HG02852 (cell line): ENCODE measurements at regions not wholly inside any gene's neighbourhood (a gene's known extent, or its start where the extent isn't known, plus 50 kb on each side); places are given as distances from the start of the nearest gene placed in this dataset.
"Not testable (repeated sequence)": the region's sequence is repeated elsewhere in the genome, so short reads cannot be mapped to it uniquely, and the experiment has no call there.

Experiments used
- ATAC-seq: cut with Tn5 transposase; IDR thresholded peaks from one replicate; pipeline ENCODE4 v1.9.1; 2021; ENCODE audit warnings: mild to moderate bottlenecking, moderate library complexity; ENCODE audit not compliant: unreplicated experiment

- not testable (repeated sequence) for ATAC-seq
These were observed 60.5 kb downstream of the AREG start for GRCh38 chr4:74505355-74505978.

DNA sequence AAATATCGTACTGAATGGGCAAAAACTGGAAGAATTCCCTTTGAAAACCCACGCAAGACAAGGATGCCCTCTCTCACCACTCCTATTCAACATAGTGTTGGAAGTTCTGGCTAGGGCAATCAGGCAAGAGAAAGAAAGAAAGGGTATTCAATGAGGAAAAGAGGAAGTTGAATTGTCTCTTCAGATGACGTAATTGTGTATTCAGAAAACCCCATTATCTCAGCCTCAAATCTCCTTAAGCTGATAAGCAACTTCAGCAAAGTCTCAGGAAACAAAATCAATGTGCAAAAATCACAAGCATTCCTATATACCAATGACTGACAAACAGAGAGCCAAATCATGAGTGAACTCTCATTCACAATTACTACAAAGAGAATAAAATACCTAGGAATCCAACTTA is 64.4 kb downstream of the AREG start:
- not testable (repeated sequence) for ATAC-seq

DNA sequence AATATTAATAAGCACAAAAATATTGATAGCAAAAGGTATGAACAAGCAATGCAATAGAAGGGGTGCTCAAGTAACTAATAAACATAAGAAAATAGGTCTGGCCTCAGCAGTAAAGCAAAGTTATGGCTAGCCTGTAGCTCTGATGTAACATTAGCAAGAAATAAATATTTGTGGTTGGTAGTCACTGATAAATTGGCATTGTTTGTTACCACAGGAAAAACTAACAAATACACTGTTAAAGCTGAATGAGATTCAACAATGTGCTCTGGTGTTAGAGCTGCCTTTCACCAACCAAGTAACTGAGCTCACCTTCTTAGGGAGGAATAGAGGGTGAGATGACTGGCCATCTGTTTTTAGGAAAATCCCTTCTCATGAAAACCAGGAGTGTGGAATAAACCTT is 71.4 kb downstream of the AREG start:
- ATAC-seq = no peak

- no peak for ATAC-seq
These were observed 73.1 kb downstream of the AREG start for GRCh38 chr4:74517996-74518395.

- ATAC-seq = no peak
These were observed 77.5 kb downstream of the AREG start for GRCh38 chr4:74522251-74522991.

- no peak for ATAC-seq
These were observed 78.2 kb downstream of the AREG start for GRCh38 chr4:74523096-74523495.

DNA sequence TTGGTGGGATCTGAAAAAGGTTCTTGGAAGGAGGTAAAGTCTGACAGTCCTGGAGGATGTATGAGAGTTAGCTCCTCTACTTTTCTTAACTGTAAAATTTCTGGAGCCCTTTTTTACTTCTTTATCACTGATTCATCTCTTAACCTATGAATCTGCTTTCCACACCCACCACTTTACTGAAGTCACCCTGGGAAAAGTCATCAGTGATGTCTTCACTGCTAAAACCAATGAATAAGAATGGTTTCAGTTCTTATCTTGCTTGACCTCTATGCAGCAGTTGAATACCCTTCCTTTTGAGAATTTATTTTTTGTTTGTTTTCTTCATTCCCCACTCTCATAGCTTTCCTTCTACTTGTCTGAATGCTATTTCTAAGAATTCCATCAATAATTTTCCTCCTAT is 80.0 kb downstream of the AREG start:
- no peak for ATAC-seq

- ATAC-seq = no peak
These were observed 82.1 kb downstream of the AREG start for GRCh38 chr4:74527049-74527448.

DNA sequence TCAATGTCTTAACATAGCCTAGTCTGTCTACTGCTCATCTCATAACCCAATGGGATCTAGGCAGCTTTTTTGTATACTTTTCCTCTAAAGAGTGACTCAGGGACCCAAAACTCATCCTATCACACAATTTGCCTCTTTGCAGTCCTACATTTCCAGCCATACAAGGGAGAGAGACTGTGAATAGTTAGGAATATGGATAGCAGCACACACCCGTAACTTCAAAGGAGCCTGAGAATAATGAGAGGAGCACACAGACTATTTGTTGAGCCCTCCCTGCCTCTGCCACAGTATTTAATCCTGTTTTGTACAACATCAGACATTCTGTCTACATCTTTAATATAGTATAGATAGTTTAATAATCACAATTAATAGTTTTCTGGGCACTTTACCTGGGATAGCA is 83.2 kb downstream of the AREG start:
- ATAC-seq = no peak

- ATAC-seq = no peak
These were observed 84.5 kb downstream of the AREG start for GRCh38 chr4:74529284-74530041.

GRCh38 chr4:74531963-74532794 is 87.2 kb downstream of the AREG start:
- ATAC-seq = peak; percentile 91

- ATAC-seq = no peak
These were observed 89.2 kb downstream of the AREG start for GRCh38 chr4:74534121-74534520.

DNA sequence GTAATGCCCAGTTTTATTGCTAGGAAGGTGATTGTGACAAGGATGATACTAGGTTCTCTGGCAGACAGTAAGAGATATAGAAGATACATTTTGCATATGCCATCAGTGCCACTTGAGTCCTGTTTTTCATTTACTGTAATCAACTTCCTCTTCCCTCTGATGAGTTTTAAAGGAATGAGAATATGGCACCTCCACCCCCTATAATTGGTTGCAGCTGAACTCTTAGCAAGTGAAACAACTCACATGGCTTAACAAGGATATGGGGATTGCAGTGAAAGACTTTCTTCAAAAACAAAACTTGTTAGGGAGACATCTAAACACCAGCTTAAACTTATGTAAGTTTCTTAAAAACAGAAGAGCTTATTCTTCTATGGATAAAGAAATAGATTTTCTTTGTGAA is 90.0 kb downstream of the AREG start:
- no peak for ATAC-seq

DNA sequence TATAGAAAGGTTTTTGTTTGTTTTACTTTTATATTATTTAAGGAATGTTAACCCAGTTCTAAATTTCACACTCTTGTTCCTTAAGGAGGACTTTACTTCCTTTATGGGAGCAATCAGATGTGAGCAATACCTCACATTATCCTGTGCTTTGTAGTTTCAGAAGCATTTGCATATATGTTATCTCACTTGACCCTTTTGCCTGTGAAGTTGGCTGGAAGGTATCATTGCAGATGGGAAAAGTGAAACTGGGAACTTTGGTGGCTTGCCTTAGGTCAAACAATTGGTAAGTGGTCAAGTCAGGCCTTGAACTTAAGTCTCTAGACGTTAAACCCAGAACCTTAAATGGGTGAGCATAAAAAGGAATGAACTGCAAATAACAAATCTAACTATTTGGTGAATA is 90.6 kb downstream of the AREG start:
- no peak for ATAC-seq

GRCh38 chr4:74536557-74536956 is 91.6 kb downstream of the AREG start:
- no peak for ATAC-seq

DNA sequence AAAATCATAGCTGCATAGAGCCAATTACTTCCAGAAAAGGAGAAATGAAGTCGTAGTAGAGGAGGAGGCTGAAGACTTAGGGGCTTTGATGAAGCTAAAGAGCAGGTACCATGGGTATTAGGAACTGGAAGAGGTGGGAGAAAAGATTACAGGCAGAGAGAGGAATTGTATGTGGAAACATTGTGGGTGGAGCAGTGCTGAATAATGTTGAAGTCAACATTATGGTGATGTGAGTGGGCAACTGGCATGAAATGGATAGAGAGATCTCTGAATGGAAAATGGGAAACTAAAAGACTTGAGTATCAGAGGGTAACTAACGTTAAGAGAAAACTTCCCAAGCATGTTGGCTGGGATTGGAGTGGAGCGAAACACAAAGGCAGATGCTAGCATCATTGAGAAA is 92.5 kb downstream of the AREG start:
- ATAC-seq = no peak

GRCh38 chr4:74539044-74539790 is 94.3 kb downstream of the AREG start:
- ATAC-seq = no peak

DNA sequence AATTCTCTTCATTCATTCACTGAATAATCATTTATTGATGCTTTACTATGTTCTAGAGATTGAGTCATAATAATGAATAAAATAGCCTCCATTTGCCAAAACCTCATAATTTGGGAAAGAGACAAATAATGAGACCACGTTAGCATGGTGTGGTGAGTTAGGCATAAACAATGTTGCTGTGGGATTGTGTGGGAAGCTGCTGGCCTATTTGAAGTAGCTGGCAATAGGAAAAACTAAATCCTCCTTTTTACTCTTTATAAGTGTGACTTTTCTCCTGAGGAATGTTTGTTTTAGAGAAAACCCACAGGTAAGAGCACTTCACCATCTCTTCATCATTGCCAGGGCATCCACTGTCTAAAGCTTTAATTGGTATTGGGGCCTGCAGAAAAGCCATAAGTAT is 95.3 kb downstream of the AREG start:
- ATAC-seq = no peak

GRCh38 chr4:74541667-74542066 is 96.7 kb downstream of the AREG start:
- ATAC-seq = no peak

DNA sequence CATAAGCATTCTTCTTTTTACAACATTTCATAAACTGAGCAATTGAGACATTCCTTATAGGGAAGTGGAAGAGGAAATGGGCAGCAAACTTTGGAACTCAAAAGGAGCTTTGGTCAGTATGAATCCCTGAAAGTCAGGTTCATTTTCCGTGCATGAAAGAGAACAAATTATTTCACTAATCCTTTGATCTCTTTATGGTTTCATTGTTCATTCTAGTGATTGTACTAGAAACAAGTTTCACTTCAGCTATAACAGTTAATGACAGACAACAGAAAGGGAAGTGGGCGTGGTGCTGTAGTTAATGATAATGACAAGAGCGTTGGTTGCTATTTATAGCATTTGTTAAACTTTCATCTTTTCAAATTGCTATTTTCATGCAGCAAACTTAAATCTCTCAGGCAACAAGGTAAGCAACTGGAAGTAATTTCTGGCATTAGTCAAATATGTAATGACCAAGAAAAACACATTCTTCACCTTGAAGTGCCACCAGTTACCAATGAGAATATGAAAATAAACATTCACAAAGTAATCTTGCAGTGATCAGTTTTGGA is 98.4 kb downstream of the AREG start:
- peak; percentile 89 for ATAC-seq
